ENCODE measurements at regions not wholly inside any gene's neighbourhood (a gene's known extent, or its start where the extent isn't known, plus 50 kb on each side); places are given as distances from the start of the nearest gene placed in this dataset.

- DNase-seq (ENCODE audit: low spot score) = no peak
Observed at GRCh38 chr10:1882180-1882579, 144.9 kb upstream of the ADARB2 start.

DNA sequence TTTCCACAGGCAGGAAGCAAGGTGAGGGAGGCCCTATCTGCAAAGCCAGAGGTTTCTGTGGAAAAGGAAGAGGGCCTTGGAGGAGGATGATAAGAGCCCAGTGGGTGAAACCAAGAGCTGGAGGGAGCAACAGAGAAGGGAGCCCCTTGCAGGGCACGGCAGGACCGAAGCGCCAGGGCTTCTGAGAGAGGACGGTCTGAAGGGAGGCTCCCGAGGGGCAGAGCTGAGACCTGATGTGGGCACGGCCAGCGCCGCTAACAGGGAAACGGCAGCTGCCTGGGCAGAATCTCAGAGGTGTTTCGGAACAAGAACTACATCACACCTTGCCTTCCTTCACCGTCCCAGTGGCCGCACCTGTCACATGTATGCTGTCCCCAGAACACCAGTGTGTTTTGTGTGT, 144.3 kb upstream of the ADARB2 start:
- DNase-seq (ENCODE audit: low spot score) = no peak

GRCh38 chr10:1874533-1874932, 137.2 kb upstream of the ADARB2 start:
- no peak for DNase-seq (ENCODE audit: low spot score)

- DNase-seq (ENCODE audit: low spot score) = no peak
Observed at GRCh38 chr10:1873661-1874315, 136.5 kb upstream of the ADARB2 start.

DNA sequence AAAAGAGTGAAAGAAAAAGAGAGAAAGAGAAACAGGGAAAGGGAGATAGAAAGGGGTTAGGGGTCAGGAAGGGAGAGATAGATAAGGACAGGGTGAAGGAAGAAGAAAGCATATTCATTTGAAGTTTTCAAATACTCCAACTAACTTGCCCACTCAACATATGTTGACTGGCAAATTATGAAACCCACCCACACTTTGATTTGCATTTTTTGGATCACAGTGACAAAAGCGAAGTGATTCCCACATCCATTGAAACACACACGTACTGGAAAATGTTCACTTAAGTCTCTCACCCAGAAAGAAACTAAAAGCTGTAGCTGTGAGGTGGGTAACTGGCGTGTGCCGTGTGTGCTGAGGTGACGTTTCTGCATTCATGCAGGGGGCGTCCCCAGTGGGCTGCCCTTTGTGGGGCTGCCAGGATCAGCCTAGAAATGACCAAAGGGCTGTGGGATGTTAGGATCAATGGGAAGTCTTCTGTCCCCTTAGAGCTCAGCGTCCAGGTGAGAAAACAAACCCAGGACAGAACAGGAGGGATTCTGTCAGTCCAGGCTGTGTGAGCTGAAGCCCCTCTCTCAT, 134.9 kb upstream of the ADARB2 start:
- no peak for DNase-seq (ENCODE audit: low spot score)

GRCh38 chr10:1870491-1870890, 133.2 kb upstream of the ADARB2 start:
- DNase-seq (ENCODE audit: low spot score) = no peak

DNA sequence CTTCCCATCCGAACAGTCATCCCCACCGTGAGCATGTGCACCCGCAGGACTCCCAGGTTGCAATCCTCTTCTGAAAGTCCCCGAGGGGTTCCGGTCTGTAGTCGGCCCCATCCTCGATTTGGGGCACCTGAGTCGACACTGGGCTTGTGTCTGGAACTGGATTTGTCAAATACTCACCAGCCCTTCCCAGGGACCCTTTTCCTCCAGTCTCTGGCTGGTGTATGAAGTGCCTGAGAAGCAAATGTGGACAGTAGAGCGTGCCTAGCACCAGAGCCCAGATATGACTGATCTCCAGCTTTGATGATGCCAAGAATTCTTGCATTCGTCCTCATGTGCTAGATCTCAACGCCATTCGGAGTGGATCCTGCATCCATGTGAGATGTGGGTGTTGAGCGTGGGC, 132.5 kb upstream of the ADARB2 start:
- no peak for DNase-seq (ENCODE audit: low spot score)

DNA sequence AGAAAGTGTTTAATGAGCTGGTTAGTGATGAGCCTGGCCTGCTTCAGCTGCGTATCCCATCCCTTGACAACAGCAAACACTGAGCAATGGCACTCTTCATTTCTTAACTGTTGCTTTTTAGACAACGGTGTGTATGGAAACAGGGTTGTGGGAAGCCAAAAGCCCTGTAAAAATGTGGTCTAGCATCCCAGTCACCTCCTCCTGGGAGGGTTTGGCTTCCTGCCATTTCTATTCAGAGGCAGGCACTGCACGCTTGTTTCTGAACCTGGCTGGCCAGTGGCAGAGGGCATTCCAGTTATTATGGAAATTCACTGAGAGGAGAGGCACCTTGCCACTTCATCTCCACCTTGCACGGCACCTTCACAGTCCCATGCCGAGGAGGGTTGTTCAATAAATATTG, 123.0 kb upstream of the ADARB2 start:
- DNase-seq (ENCODE audit: low spot score) = no peak

DNA sequence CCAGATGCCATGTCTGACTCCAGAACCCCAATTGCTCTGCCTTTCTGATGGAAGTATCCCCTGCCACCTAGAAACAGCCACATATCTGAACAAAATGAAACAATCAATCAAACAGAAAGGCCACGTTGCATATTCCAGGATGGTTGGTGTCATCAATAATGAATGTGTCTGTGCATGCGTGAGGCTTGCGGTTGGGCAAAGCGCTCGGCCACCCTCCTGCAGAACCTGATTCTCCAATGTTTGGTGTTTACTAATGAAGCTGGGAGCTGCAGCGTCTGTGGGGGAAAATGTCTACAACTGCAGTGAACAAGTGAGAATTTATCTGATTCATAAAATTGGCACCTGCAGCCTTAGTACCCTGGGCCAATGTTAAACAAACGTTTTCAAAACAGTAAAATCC, 121.2 kb upstream of the ADARB2 start:
- no peak for DNase-seq (ENCODE audit: low spot score)

DNA sequence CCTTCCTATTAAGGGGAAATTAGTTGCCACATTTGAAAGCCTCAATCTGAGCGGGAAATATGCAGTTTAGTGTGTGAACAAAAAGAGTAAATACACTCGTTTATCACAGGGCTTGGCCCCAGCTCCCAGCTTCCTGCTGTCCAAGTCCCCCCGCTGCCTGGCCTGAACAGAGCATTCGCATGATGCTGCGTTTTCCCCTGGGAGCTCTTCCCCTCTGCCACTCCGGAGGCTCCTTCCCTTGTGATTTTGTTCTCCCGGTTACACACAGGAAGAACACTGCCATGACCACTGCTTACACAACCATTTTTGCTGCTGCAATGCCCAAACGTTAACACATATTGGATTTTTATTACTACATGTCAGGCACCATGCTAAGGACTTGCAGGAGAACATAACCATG, 120.7 kb upstream of the ADARB2 start:
- DNase-seq (ENCODE audit: low spot score) = no peak

GRCh38 chr10:1855911-1856310, 118.6 kb upstream of the ADARB2 start:
- no peak for DNase-seq (ENCODE audit: low spot score)

DNA sequence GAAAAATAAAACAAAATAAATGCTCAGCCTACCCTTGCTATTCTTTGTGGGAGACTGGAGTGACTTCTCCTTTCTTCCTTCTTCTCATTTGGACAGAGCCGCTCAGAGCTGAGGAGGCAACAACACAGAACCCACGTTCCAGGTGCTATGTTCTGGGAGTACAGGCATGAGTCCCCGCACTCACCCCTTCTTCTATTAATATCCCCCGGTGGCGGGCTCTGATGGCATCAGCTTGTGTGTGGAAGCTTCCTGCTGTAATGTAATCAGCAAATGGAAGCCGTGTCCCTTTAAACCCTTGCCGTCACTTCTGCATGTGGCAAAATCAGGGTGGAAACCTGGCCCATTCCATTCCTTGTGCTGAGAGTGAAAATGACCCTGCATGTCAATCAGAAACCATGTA, 116.9 kb upstream of the ADARB2 start:
- DNase-seq (ENCODE audit: low spot score) = no peak

- DNase-seq (ENCODE audit: low spot score) = no peak
Observed at GRCh38 chr10:1853801-1854200, 116.5 kb upstream of the ADARB2 start.

DNA sequence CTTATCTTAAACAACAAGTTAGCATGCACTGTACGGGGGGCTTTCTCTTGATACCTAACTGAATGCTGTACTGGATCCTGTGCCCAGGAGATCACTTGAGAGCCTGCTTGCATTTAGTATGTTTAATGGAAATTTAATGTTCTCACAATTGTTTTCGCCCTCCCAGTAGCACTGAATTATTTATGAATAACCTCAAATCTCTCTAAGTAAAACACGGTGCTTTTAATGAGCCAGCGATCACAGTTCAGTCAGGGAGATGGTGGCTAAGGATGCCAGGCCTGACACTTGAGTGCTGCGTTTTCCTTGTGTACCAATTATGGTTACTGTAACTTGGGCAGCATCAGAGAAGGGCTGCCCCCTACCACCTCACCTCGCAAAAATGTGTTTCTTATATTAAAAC, 115.5 kb upstream of the ADARB2 start:
- DNase-seq (ENCODE audit: low spot score) = no peak

DNA sequence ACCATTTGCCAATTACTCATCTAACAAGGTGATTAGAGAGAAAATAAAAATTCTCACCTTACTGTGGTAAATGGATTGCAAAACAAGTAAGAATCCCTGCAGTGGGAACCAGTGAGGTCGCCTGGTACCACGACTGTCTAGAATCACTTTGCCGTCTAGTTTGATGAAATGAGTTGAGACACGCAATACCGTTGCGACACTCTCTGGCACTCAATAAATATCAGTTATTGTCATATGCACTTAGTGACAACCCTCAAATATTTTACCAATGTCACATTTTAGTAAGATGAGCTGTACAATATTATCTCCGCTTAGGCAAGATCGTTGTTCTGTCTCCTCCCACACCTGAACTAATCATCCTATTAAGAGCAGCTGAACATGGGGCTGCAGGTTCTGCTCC, 114.4 kb upstream of the ADARB2 start:
- no peak for DNase-seq (ENCODE audit: low spot score)

DNA sequence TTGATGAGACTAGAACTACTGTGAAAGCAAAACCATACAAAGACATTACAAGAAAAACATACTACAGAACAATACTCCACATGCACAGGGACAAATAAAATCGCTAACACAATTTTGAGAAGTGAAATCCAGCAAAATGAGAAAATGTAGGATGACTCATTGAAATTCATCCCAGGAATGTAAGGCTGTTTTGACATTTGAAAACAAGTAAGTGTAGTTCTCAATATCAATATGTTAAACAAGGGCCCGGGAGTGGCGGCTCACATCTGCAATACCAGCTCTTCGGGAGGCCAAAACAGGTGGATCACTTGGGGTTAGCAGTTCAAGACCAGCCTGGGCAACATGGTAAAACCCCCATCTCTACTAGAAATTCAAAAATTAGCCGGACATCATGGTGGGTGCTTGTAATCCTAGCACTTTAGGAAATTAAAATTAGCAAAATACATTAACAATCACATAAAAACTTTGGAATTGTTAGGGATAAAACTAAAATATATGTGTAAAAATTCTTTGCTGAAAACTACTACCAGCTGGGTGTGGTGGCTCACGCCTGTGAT, 113.7 kb upstream of the ADARB2 start:
- DNase-seq (ENCODE audit: low spot score) = no peak

DNA sequence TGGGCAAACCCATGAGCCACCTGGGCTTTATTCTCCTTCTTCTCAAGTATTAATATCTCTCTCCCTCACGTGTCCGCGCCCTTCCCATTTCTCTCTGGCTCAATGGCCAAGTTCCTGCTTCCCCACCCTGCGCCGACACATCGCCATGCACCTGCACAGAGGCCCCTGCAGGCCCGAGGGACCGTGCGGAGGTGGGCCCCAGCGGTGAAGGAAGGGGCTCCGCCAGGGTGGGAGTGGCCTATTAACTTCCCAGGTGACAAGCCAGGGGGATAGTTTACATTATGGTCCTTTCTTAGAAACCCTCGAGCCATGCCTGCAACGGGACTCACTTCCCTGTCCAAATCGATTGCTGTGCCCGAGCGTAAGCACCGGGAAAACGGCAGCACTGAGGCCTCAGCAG, 110.0 kb upstream of the ADARB2 start:
- DNase-seq (ENCODE audit: low spot score) = no peak

DNA sequence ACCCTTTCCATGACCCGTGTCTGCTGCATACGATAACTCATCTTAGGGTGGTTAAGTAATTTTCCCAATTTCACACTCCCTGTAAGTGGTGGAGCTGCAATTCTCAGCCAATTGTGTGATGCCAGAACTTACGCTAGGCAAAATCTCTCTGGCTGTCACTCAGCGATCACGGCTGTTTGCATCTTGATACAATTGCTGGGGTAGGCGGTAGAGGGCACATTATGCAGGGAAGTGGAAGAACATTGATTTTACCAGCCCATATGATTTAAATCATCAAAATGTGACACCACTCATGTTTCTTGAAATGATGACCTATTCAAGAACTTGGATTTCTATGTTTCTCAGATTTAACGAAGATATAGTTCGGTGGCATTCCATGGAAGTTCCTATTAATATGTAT, 108.7 kb upstream of the ADARB2 start:
- DNase-seq (ENCODE audit: low spot score) = no peak

DNA sequence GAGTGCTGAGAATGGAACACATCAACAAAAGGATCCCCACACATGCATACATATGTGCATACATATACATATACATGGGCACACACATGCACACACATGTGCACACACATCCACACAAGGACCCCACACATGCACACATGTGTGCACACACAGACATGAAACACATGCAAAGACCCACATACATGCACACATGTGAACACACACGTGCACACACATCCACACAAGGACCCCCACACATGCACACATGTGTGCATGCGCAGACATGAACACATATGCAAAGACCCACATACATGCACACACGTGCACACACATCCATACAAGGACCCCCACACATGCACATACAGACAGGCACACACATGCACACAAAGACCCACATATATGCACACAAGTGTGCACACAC, 104.4 kb upstream of the ADARB2 start:
- no peak for DNase-seq (ENCODE audit: low spot score)

GRCh38 chr10:1829712-1830111, 92.4 kb upstream of the ADARB2 start:
- no peak for DNase-seq (ENCODE audit: low spot score)

GRCh38 chr10:1824928-1825327, 87.6 kb upstream of the ADARB2 start:
- no peak for DNase-seq (ENCODE audit: low spot score)

- DNase-seq (ENCODE audit: low spot score) = no peak
Observed at GRCh38 chr10:1814556-1814955, 77.2 kb upstream of the ADARB2 start.

GRCh38 chr10:1809139-1809741, 71.9 kb upstream of the ADARB2 start:
- no peak for DNase-seq (ENCODE audit: low spot score)

DNA sequence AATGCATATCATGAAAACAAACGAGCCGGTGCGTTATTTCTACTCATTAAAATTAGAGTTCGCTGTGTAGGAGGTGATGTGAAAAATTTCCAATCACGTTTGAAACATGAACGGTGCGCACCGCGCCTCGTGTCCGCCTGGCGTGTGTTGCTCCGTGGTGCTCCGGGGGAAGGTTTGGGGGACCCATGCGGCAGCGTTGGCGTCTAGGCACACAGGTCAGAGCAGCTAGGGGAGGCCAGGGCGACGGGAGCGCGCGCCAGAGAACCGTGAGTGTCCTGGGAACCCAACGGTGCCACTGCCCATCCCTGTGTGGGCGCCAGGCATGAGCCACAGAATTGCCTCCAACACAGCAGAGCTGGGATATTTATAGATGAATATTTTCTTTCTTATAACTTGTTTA, 70.6 kb upstream of the ADARB2 start:
- DNase-seq (ENCODE audit: low spot score) = no peak
